HepG2 (cell line): ENCODE measurements at regions not wholly inside any gene's neighbourhood (a gene's known extent, or its start where the extent isn't known, plus 50 kb on each side); places are given as distances from the start of the nearest gene placed in this dataset.

Experiments
- ATAC-seq: fragments of 200-7000 bp; cut with Tn5 transposase; 3 replicates; pipeline ENCODE4 v1.9.1; 2020; ENCODE audit warnings: mild to moderate bottlenecking, moderate library complexity
- BruUV-seq: library from RNA; stranded (reverse); fragments of 400-500 nt; replicated peaks from 2 replicates; lab custom pipeline; 2021; lab: Mats Ljungman, UMichigan
- CTCF ChIA-PET: fragments of 300-600 bp; formaldehyde crosslinking; extraction: SDS; loops from one replicate; lab custom pipeline; 2021; ENCODE audit warnings: low total read pairs, inconsistent platforms, low intra/inter-chr PET ratio; lab: Yijun Ruan, JAX
- POLR2A ChIA-PET: fragments of 350-600 bp; sonication (Branson Sonifier 250); formaldehyde crosslinking; loops from one replicate; lab custom pipeline; 2020; ENCODE audit warnings: antibody characterized with exemption, inconsistent platforms; lab: Yijun Ruan, JAX
- DNase-seq: peaks from one replicate; pipeline ENCODE4 v3.0.0-alpha.2; 2015; ENCODE audit warnings: low spot score
- FAIRE-seq: peaks from 3 replicates; lab custom pipeline; 2011; peaks lifted over from hg19 to GRCh38; lab: Jason Lieb, UNC
- H2AFZ ChIP-seq: one replicate; pipeline ENCODE4 v1.6.1; 2011; ENCODE audit warnings: low read length, inconsistent platforms
- H3K27ac ChIP-seq: fragments of 300-600 bp; 3 replicates; pipeline ENCODE4 v1.8.0; 2011; ENCODE audit warnings: mixed run types, mild to moderate bottlenecking, mixed read lengths, low read length, inconsistent platforms; ENCODE audit not compliant: insufficient read depth; ENCODE audit errors: extremely low read length
- H3K27me3 ChIP-seq, 2 experiments: fragments of 200-600 bp in 1 of 2; 2 replicates in 1 of 2; 3 replicates in 1 of 2; pipeline versions ENCODE4 v1.6.0 to v1.8.0; 2011; ENCODE audit warnings: low read length in 2 of 2, mild to moderate bottlenecking in 2 of 2, moderate library complexity in 2 of 2, inconsistent platforms in 1 of 2; ENCODE audit not compliant: insufficient read depth in 2 of 2, control insufficient read depth in 1 of 2
- H3K36me3 ChIP-seq, 2 experiments: fragments of 200-600 bp in 1 of 2; replicated peaks in 1 of 2; 2 replicates in 1 of 2; 3 replicates in 1 of 2; pipeline versions ENCODE4 v1.5.1 to v1.8.0; 2011; ENCODE audit warnings: low read length in 2 of 2, inconsistent platforms in 1 of 2; ENCODE audit not compliant: insufficient read depth in 2 of 2, control insufficient read depth in 1 of 2
- H3K4me1 ChIP-seq: 2 replicates; pipeline ENCODE4 v1.5.1; 2012; ENCODE audit warnings: low read length, inconsistent platforms; ENCODE audit not compliant: insufficient read depth
- H3K4me2 ChIP-seq: 2 replicates; pipeline ENCODE4 v1.6.0; 2011; ENCODE audit warnings: low read depth, low read length, inconsistent platforms
- H3K4me3 ChIP-seq, 3 experiments: fragments of 200-600 bp in 1 of 3; sonication (generic), shearing (Covaris generic) in 1 of 3; replicated peaks in 1 of 3; 2 replicates each; pipeline ENCODE4 v1.5.1; 2011 to 2016; ENCODE audit warnings: low read length in 3 of 3, inconsistent platforms in 2 of 3, low read depth in 2 of 3, mild to moderate bottlenecking in 2 of 3, control low read depth in 1 of 3, mixed read lengths in 1 of 3; ENCODE audit not compliant: insufficient read depth in 1 of 3
- H3K79me2 ChIP-seq: one replicate; pipeline ENCODE4 v1.6.1; 2011; ENCODE audit warnings: low read length, inconsistent platforms; ENCODE audit not compliant: insufficient read depth
- H3K9ac ChIP-seq: 2 replicates; pipeline ENCODE4 v1.6.0; 2011; ENCODE audit warnings: mild to moderate bottlenecking, low read depth, low read length, inconsistent platforms; ENCODE audit not compliant: insufficient read depth
- H3K9me3 ChIP-seq: 2 replicates; pipeline ENCODE4 v1.5.1; 2012; ENCODE audit warnings: mild to moderate bottlenecking, low read length
- H4K20me1 ChIP-seq: 2 replicates; pipeline ENCODE4 v1.6.0; 2011; ENCODE audit warnings: inconsistent platforms, mild to moderate bottlenecking, low read length, moderate library complexity; ENCODE audit not compliant: insufficient read depth
- ATAD3A ChIP-seq: sonication (generic); formaldehyde crosslinking; IDR thresholded peaks from 2 replicates; pipeline ENCODE4 v1.4.0; 2020; ENCODE audit warnings: missing genetic modification reagents
- EHMT2 ChIP-seq: fragments of 200-600 bp; sonication (generic); IDR thresholded peaks from 2 replicates; pipeline ENCODE4 v1.7.0; 2017; ENCODE audit warnings: antibody characterized with exemption, low read depth, low read length, borderline replicate concordance
- ESRRA ChIP-seq: sonication (generic); formaldehyde crosslinking; IDR thresholded peaks from 2 replicates; pipeline ENCODE4 v1.5.1; 2020; ENCODE audit warnings: mild to moderate bottlenecking, low read depth, missing genetic modification reagents
- GTF3A ChIP-seq: sonication (generic); formaldehyde crosslinking; conservative IDR thresholded peaks from 2 replicates; pipeline ENCODE4 v1.4.0; 2020; ENCODE audit warnings: mild to moderate bottlenecking, missing genetic modification reagents
- JUN ChIP-seq: sonication (generic); formaldehyde crosslinking; IDR thresholded peaks from 2 replicates; pipeline ENCODE4 v1.4.0; 2020; ENCODE audit warnings: mild to moderate bottlenecking, missing genetic modification reagents
- JUNB ChIP-seq: sonication (generic); formaldehyde crosslinking; IDR thresholded peaks from 2 replicates; pipeline ENCODE4 v1.8.0; 2022; ENCODE audit warnings: missing genetic modification reagents, mild to moderate bottlenecking, borderline replicate concordance
- NFKB2 ChIP-seq: sonication (generic); formaldehyde crosslinking; IDR thresholded peaks from 2 replicates; pipeline ENCODE4 v1.4.0; 2020; ENCODE audit warnings: missing genetic modification reagents, borderline replicate concordance
- PHF20 ChIP-seq: sonication (generic); formaldehyde crosslinking; IDR thresholded peaks from 2 replicates; pipeline ENCODE4 v1.5.0; 2020; ENCODE audit warnings: mild to moderate bottlenecking, missing genetic modification reagents
- POLR2A ChIP-seq, 2 experiments: IDR thresholded peaks; 2 replicates each; pipeline ENCODE4 v1.6.1; 2011; ENCODE audit warnings: low read depth in 2 of 2, low read length in 2 of 2, mild to moderate bottlenecking in 1 of 2, moderate library complexity in 1 of 2; ENCODE audit not compliant: insufficient read depth in 1 of 2
- SRSF9 ChIP-seq: fragments of 200-400 bp; formaldehyde crosslinking; IDR thresholded peaks from 2 replicates; pipeline ENCODE4 v1.6.1; 2018; ENCODE audit warnings: borderline replicate concordance, mild to moderate bottlenecking, low read depth, low read length; ENCODE audit not compliant: insufficient read depth, poor library complexity, severe bottlenecking
- TEAD3 ChIP-seq: optimal IDR thresholded peaks from 2 replicates; pipeline ENCODE3; 2016; ENCODE audit warnings: borderline replicate concordance
- YEATS2 ChIP-seq: sonication (generic); formaldehyde crosslinking; IDR thresholded peaks from 2 replicates; pipeline ENCODE4 v1.4.0; 2020; ENCODE audit warnings: missing genetic modification reagents, borderline replicate concordance
- ZKSCAN8 ChIP-seq: IDR thresholded peaks from 2 replicates; pipeline ENCODE4 v1.6.1; 2016; ENCODE audit warnings: borderline replicate concordance, missing genetic modification reagents, missing compliant biosample characterization
- ZNF20 ChIP-seq: sonication (generic); formaldehyde crosslinking; IDR thresholded peaks from 2 replicates; pipeline ENCODE4 v1.4.0; 2020; ENCODE audit warnings: mild to moderate bottlenecking, moderate library complexity, missing genetic modification reagents
- ZNF292 ChIP-seq: sonication (generic); formaldehyde crosslinking; IDR thresholded peaks from 2 replicates; pipeline ENCODE4 v1.8.1; 2022; ENCODE audit warnings: mild to moderate bottlenecking, low read depth, missing genetic modification reagents, borderline replicate concordance
- WGBS: methylation state at CpG from one replicate; pipeline ENCODE4 v1.1.6; 2017; ENCODE audit warnings: low lambda C conversion rate; 5-methylcytosine and 5-hydroxymethylcytosine counted together
- in situ Hi-C: cut with HindIII; loops from 2 replicates; pipeline ENCODE4 v1.10.0; 2017; ENCODE audit warnings: low pct_unique_long_range_greater_than_20kb; ENCODE audit not compliant: extremely low pct_ligation_motif_present
- intact Hi-C: fragments of 100-400 bp; cut with micrococcal nuclease; formaldehyde crosslinking; loops from one replicate; pipeline ENCODE4 v1.10.0; 2022; ENCODE audit not compliant: unreplicated experiment
- TF ChIP-seq, protein P1 (sequence below): sonication (generic); formaldehyde crosslinking; IDR thresholded peaks from 2 replicates; pipeline ENCODE4 v1.4.0; 2020; ENCODE audit warnings: missing genetic modification reagents
- TF ChIP-seq, protein P2 (sequence below): sonication (generic); formaldehyde crosslinking; IDR thresholded peaks from 2 replicates; pipeline ENCODE4 v1.4.0; 2020; ENCODE audit warnings: mild to moderate bottlenecking, missing genetic modification reagents, borderline replicate concordance
- TF ChIP-seq, protein P3 (sequence below): sonication (generic); formaldehyde crosslinking; IDR thresholded peaks from 2 replicates; pipeline ENCODE4 v1.8.0; 2022; ENCODE audit warnings: mild to moderate bottlenecking, missing genetic modification reagents, borderline replicate concordance
- TF ChIP-seq, protein P4 (sequence below): sonication (generic); formaldehyde crosslinking; IDR thresholded peaks from 2 replicates; pipeline ENCODE4 v1.4.0; 2020; ENCODE audit warnings: missing genetic modification reagents, borderline replicate concordance

DNA sequence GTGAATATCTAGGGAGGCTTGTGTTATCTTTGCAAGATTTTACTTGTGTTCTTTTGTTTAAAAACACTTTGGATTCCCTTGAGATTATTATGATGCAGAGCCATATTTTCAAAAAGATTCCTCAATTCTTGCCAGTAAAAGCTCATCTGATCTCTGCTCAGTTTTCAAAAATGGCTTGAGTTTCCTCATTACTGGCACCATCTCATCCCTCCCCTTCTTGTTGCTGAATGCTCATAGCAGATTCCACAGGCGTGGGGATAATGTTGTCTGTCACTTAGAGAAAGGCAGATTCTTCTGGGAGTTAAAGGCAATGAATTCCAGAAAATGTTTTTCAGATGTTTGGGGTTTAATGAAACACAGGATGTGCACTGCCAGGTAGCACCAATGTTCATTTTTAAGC is 170.4 kb upstream of the TANK start:
- WGBS: 7% methylated on average over 1 of the region's 1 CpG
- no peak for FAIRE-seq
- DNase-seq: no peak
- CTCF ChIA-PET: no interaction called here
- BruUV-seq: no TSS peak
- Histone ChIP-seq H3K79me2 (no peaks in the 10 kb centered on the region), H3K4me3 (no peak overlapping the region), H3K9ac (no peak overlapping the region), H2AFZ (no peak overlapping the region), H3K27ac (no peak overlapping the region), H4K20me1 (no peaks in the 10 kb centered on the region), H3K27me3 (no peaks in the 10 kb centered on the region; a peak in 1 of 5 replicates), H3K9me3 (no peaks in the 10 kb centered on the region), H3K4me1 (peaks cover 9% of the 10 kb centered on the region), H3K36me3 (no peaks in the 10 kb centered on the region), H3K4me2 (no peak overlapping the region)
- POLR2A ChIA-PET: no interaction called here
- intact Hi-C loops: loop anchor here (5.0 kb wide), 1 partner anchor 73 kb away; no protein-coding TSS in a partner anchor
- in situ Hi-C loops: loop anchor here (10.0 kb wide), 1 partner anchor 885 kb away; no protein-coding TSS in a partner anchor
- no peak for TF ChIP-seq TEAD3 (CRISPR knock-in tag)
- no peak for TF ChIP-seq JUNB
- no peak for TF ChIP-seq NFKB2 (CRISPR knock-in tag)
- no peak for TF ChIP-seq GTF3A (CRISPR knock-in tag)
- TF ChIP-seq ZNF20 (CRISPR knock-in tag): no peak
- TF ChIP-seq JUN (CRISPR knock-in tag): no peak
- TF ChIP-seq ZNF292 (CRISPR knock-in tag): no peak
- TF ChIP-seq, protein P1, sequence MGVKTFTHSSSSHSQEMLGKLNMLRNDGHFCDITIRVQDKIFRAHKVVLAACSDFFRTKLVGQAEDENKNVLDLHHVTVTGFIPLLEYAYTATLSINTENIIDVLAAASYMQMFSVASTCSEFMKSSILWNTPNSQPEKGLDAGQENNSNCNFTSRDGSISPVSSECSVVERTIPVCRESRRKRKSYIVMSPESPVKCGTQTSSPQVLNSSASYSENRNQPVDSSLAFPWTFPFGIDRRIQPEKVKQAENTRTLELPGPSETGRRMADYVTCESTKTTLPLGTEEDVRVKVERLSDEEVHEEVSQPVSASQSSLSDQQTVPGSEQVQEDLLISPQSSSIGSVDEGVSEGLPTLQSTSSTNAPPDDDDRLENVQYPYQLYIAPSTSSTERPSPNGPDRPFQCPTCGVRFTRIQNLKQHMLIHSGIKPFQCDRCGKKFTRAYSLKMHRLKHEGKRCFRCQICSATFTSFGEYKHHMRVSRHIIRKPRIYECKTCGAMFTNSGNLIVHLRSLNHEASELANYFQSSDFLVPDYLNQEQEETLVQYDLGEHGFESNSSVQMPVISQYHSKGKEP (CRISPR knock-in tag): no peak
- TF ChIP-seq ESRRA (CRISPR knock-in tag): no peak
- TF ChIP-seq, protein P2, sequence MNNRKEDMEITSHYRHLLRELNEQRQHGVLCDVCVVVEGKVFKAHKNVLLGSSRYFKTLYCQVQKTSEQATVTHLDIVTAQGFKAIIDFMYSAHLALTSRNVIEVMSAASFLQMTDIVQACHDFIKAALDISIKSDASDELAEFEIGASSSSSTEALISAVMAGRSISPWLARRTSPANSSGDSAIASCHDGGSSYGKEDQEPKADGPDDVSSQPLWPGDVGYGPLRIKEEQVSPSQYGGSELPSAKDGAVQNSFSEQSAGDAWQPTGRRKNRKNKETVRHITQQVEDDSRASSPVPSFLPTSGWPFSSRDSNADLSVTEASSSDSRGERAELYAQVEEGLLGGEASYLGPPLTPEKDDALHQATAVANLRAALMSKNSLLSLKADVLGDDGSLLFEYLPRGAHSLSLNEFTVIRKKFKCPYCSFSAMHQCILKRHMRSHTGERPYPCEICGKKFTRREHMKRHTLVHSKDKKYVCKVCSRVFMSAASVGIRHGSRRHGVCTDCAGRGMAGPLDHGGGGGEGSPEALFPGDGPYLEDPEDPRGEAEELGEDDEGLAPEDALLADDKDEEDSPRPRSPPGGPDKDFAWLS (CRISPR knock-in tag): no peak
- TF ChIP-seq POLR2A (IDR thresholded peaks at IDR 0.05; ENCODE audit: insufficient read depth in 1 of 2, low read depth in 2 of 2, low read length in 2 of 2): no peak
- TF ChIP-seq, protein P3, sequence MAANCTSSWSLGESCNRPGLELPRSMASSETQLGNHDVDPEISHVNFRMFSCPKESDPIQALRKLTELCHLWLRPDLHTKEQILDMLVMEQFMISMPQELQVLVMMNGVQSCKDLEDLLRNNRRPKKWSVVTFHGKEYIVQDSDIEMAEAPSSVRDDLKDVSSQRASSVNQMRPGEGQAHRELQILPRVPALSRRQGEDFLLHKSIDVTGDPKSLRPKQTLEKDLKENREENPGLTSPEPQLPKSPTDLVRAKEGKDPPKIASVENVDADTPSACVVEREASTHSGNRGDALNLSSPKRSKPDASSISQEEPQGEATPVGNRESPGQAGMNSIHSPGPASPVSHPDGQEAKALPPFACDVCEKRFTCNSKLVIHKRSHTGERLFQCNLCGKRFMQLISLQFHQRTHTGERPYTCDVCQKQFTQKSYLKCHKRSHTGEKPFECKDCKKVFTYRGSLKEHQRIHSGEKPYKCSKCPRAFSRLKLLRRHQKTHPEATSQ (CRISPR knock-in tag): no peak
- no peak for TF ChIP-seq EHMT2
- TF ChIP-seq ATAD3A: no peak
- TF ChIP-seq, protein P4, sequence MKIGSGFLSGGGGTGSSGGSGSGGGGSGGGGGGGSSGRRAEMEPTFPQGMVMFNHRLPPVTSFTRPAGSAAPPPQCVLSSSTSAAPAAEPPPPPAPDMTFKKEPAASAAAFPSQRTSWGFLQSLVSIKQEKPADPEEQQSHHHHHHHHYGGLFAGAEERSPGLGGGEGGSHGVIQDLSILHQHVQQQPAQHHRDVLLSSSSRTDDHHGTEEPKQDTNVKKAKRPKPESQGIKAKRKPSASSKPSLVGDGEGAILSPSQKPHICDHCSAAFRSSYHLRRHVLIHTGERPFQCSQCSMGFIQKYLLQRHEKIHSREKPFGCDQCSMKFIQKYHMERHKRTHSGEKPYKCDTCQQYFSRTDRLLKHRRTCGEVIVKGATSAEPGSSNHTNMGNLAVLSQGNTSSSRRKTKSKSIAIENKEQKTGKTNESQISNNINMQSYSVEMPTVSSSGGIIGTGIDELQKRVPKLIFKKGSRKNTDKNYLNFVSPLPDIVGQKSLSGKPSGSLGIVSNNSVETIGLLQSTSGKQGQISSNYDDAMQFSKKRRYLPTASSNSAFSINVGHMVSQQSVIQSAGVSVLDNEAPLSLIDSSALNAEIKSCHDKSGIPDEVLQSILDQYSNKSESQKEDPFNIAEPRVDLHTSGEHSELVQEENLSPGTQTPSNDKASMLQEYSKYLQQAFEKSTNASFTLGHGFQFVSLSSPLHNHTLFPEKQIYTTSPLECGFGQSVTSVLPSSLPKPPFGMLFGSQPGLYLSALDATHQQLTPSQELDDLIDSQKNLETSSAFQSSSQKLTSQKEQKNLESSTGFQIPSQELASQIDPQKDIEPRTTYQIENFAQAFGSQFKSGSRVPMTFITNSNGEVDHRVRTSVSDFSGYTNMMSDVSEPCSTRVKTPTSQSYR (CRISPR knock-in tag): no peak
- no peak for TF ChIP-seq PHF20 (CRISPR knock-in tag)
- TF ChIP-seq ZKSCAN8 (CRISPR knock-in tag): no peak
- TF ChIP-seq YEATS2: no peak
- no peak for TF ChIP-seq SRSF9
- ATAC-seq: no peak
